DND-41 (cell line): ENCODE measurements at regions not wholly inside any gene's neighbourhood (a gene's known extent, or its start where the extent isn't known, plus 50 kb on each side); places are given as distances from the start of the nearest gene placed in this dataset.

ENCODE experiments used
- ATAC-seq: fragments of 200-7000 bp; cut with Tn5 transposase; 3 replicates; pipeline ENCODE4 v1.9.1; 2021; ENCODE audit warnings: low read depth; ENCODE audit not compliant: insufficient read depth
- DNase-seq: peaks from one replicate; pipeline ENCODE4 v3.0.0-alpha.2; 2020
- H2AFZ ChIP-seq: 2 replicates; pipeline ENCODE4 v1.6.0; 2012; ENCODE audit warnings: low read depth, low read length
- H3K27ac ChIP-seq: 2 replicates; pipeline ENCODE4 v1.5.1; 2012; ENCODE audit warnings: low read length, inconsistent platforms
- H3K27me3 ChIP-seq: fragments of 200-600 bp; sonication (generic); 2 replicates; pipeline ENCODE4 v1.6.0; 2012; ENCODE audit warnings: low read length, mild to moderate bottlenecking, inconsistent platforms; ENCODE audit not compliant: insufficient read depth, poor library complexity
- H3K36me3 ChIP-seq: 2 replicates; pipeline ENCODE4 v1.5.1; 2012; ENCODE audit warnings: low read length, inconsistent platforms; ENCODE audit not compliant: insufficient read depth
- H3K4me1 ChIP-seq: 2 replicates; pipeline ENCODE4 v1.5.1; 2012; ENCODE audit warnings: mild to moderate bottlenecking, low read length; ENCODE audit not compliant: insufficient read depth
- H3K4me2 ChIP-seq: 2 replicates; pipeline ENCODE4 v1.6.0; 2012; ENCODE audit warnings: mild to moderate bottlenecking, moderate library complexity, low read length, inconsistent platforms; ENCODE audit not compliant: insufficient read depth
- H3K4me3 ChIP-seq, 2 experiments: fragments of 200-600 bp in 1 of 2; shearing (Covaris generic) in 1 of 2; 2 replicates each; pipeline ENCODE4 v1.5.1; 2012 to 2016; ENCODE audit warnings: inconsistent platforms in 2 of 2, low read length in 2 of 2, mild to moderate bottlenecking in 2 of 2, low read depth in 1 of 2, moderate library complexity in 1 of 2
- H3K79me2 ChIP-seq: 2 replicates; pipeline ENCODE4 v1.6.0; 2012; ENCODE audit warnings: low read length, inconsistent platforms; ENCODE audit not compliant: insufficient read depth
- H3K9ac ChIP-seq: 2 replicates; pipeline ENCODE4 v1.6.0; 2012; ENCODE audit warnings: low read depth, mild to moderate bottlenecking, inconsistent platforms, low read length, moderate library complexity
- H3K9me3 ChIP-seq: 2 replicates; pipeline ENCODE4 v1.5.1; 2012; ENCODE audit warnings: low read length, moderate library complexity, mild to moderate bottlenecking, inconsistent platforms; ENCODE audit not compliant: insufficient read depth, severe bottlenecking
- H4K20me1 ChIP-seq: 2 replicates; pipeline ENCODE4 v1.6.0; 2012; ENCODE audit warnings: low read length; ENCODE audit not compliant: insufficient read depth
- CTCF ChIP-seq: IDR thresholded peaks from 2 replicates; pipeline ENCODE4 v1.5.1; 2012; ENCODE audit warnings: borderline replicate concordance, low read length, moderate library complexity, mild to moderate bottlenecking; ENCODE audit not compliant: poor library complexity, severe bottlenecking; ENCODE audit errors: extremely low read depth
- EZH2 ChIP-seq: IDR thresholded peaks from 3 replicates; pipeline ENCODE4 v1.6.1; 2012; ENCODE audit warnings: borderline replicate concordance, low read depth, mild to moderate bottlenecking, moderate library complexity, low read length, inconsistent platforms; ENCODE audit not compliant: severe bottlenecking

- TF ChIP-seq EZH2 (no peak), CTCF (no peak)
- H3K27me3 ChIP-seq, result no peaks in the 10 kb centered on the region
- H3K4me3 ChIP-seq, result no peak overlapping the region
- no peaks in the 10 kb centered on the region for H3K9me3 ChIP-seq
- ATAC-seq (no peak), DNase-seq (no peak)
- no peaks in the 10 kb centered on the region for H3K36me3 ChIP-seq
- H3K27ac ChIP-seq, result no peak overlapping the region
- no peak overlapping the region for H3K9ac ChIP-seq
- H2AFZ ChIP-seq, result no peak overlapping the region
- no peaks in the 10 kb centered on the region for H4K20me1 ChIP-seq
- no peaks in the 10 kb centered on the region for H3K79me2 ChIP-seq
- no peak overlapping the region for H3K4me2 ChIP-seq
- no peaks in the 10 kb centered on the region for H3K4me1 ChIP-seq
Measured at GRCh38 chr9:29750062-29750461, 2176.8 kb upstream of the C9orf72 start.

- Histone ChIP-seq H3K9ac (no peak overlapping the region), H2AFZ (no peak overlapping the region), H3K36me3 (no peaks in the 10 kb centered on the region), H3K27me3 (no peaks in the 10 kb centered on the region), H3K4me3 (no peak overlapping the region), H3K4me2 (no peak overlapping the region), H3K4me1 (no peaks in the 10 kb centered on the region), H3K79me2 (no peaks in the 10 kb centered on the region), H3K27ac (no peak overlapping the region), H4K20me1 (no peaks in the 10 kb centered on the region), H3K9me3 (no peaks in the 10 kb centered on the region)
- no peak for ATAC-seq
- DNase-seq, result no peak
- TF ChIP-seq CTCF (no peak), EZH2 (no peak)
Measured at GRCh38 chr9:29751226-29751625, 2177.9 kb upstream of the C9orf72 start.

- no peak for ATAC-seq
- Histone ChIP-seq H3K4me2 (no peak overlapping the region), H3K79me2 (no peaks in the 10 kb centered on the region), H3K27me3 (no peaks in the 10 kb centered on the region), H3K9me3 (no peaks in the 10 kb centered on the region), H3K27ac (no peak overlapping the region), H2AFZ (no peak overlapping the region), H4K20me1 (no peaks in the 10 kb centered on the region), H3K4me3 (no peak overlapping the region), H3K4me1 (no peaks in the 10 kb centered on the region), H3K9ac (no peak overlapping the region), H3K36me3 (no peaks in the 10 kb centered on the region)
- DNase-seq, result no peak
- TF ChIP-seq EZH2, result no peak
- TF ChIP-seq CTCF, result no peak
Measured at GRCh38 chr9:29753638-29754037, 2180.4 kb upstream of the C9orf72 start.

GRCh38 chr9:29769019-29769418 lies 2195.7 kb upstream of the C9orf72 start:
- ATAC-seq (no peak), DNase-seq (no peak)
- Histone ChIP-seq H3K4me1 (no peaks in the 10 kb centered on the region), H3K36me3 (no peaks in the 10 kb centered on the region), H3K9ac (no peak overlapping the region), H2AFZ (no peak overlapping the region), H3K9me3 (no peaks in the 10 kb centered on the region), H3K4me2 (no peak overlapping the region), H4K20me1 (no peaks in the 10 kb centered on the region), H3K4me3 (no peak overlapping the region), H3K79me2 (no peaks in the 10 kb centered on the region), H3K27ac (no peak overlapping the region), H3K27me3 (no peaks in the 10 kb centered on the region)
- TF ChIP-seq CTCF (no peak), EZH2 (no peak)
